Mesodermal cell (in vitro differentiated cells): ENCODE measurements at regions not wholly inside any gene's neighbourhood (a gene's known extent, or its start where the extent isn't known, plus 50 kb on each side); places are given as distances from the start of the nearest gene placed in this dataset.

ENCODE experiments used
- H3K27ac ChIP-seq: 2 replicates; pipeline ENCODE4 v1.7.0; 2013; ENCODE audit warnings: mild to moderate bottlenecking, low read depth, low read length, moderate library complexity; ENCODE audit not compliant: severe bottlenecking
- H3K36me3 ChIP-seq: 2 replicates; pipeline ENCODE4 v1.7.1; 2013; ENCODE audit warnings: mild to moderate bottlenecking, low read length, moderate library complexity; ENCODE audit not compliant: control insufficient read depth, insufficient read depth
- H3K4me1 ChIP-seq: one replicate; pipeline ENCODE4 v1.7.1; 2013; ENCODE audit warnings: mild to moderate bottlenecking, low read length; ENCODE audit not compliant: insufficient read depth, control insufficient read depth, poor library complexity, severe bottlenecking
- H3K4me3 ChIP-seq: 2 replicates; pipeline ENCODE4 v1.7.0; 2013; ENCODE audit warnings: low read length, control low read depth, mild to moderate bottlenecking; ENCODE audit not compliant: insufficient read depth, poor library complexity, severe bottlenecking; ENCODE audit errors: extremely low read depth
- H3K9me3 ChIP-seq: 2 replicates; pipeline ENCODE4 v1.7.1; 2013; ENCODE audit warnings: mild to moderate bottlenecking, low read length, moderate library complexity; ENCODE audit not compliant: control insufficient read depth
- WGBS, 2 experiments: methylation state at CpG; one replicate each; pipeline ENCODE4 v1.1.5; 2013; ENCODE audit warnings: missing lambda C conversion rate in 2 of 2; ENCODE audit not compliant: insufficient coverage in 2 of 2; 5-methylcytosine and 5-hydroxymethylcytosine counted together

DNA sequence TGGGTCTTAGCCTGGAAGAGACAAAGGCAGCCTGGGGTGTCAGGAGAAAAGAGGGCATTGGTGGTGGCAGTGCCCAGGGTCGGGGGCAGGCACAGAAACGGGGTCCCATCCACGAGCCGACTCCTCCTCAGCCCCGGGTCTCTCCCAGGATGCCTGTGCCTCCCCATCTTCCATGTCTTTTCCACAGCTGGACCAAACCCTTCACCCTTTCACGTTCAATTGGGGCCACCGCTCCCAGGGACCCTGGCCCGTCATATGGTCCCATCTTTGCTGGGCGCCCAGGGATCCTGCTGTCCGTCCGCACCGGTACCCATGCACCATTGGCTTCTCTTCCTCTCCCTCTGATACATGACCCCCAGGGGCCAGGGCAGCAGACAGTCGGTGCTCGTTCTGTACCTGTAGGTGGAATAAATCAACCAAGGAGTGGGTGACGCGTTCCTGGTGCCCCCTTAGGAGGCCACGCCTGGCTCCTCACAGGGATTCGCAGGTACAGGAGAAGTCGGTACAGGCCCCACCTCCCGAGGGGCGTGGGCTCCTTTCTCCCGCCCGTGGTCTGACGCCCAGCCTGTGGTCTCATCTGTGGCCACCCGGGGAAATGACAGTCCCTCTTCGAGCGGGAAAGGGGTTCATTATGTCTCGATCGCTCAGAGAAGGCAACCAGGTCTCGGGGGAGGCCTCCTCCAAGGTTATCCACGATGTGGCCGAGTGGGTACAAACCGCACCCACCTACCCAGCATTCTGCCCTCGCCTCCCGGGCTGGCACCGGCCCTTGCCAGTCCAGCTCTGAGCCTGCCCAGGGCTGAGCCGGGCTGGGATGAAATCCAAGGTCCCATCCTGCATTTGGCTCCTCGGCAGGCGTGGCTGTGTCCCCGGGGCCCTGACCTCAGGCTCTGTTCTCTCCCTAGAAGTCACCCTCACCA, 1493.6 kb downstream of the BRD1 start:
- no peaks in the 10 kb centered on the region for H3K4me1 ChIP-seq
- no peak overlapping the region for H3K4me3 ChIP-seq
- peaks cover 4% of the 10 kb centered on the region for H3K9me3 ChIP-seq
- no peak overlapping the region for H3K27ac ChIP-seq
- no peaks in the 10 kb centered on the region for H3K36me3 ChIP-seq
- 92 to 93% methylated on average over 33 to 37 of the region's 40 CpGs for WGBS, 2 experiments

DNA sequence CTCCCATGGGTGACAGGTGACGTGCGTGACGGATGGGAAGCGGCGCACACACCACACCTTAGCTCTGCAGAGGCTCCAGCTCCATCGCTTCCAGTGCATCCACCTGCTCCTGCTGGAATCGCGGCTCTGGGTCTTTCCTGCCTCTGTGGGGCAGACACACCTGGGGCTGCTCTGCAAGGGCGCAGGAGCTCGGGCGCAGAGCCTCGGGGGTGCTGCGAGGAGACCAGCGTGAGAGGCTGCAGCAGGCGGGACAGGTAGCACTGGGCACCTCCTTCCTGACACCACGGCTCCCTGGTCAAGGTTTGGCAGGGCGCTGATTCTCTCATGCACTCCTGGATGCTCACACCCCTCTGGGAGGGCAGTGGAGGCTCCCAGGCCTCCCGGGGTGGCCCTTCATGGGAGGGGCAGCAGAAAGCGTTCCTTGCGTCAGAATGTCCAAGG, 1494.3 kb downstream of the BRD1 start:
- WGBS, 2 experiments: 92 to 95% methylated on average over 18 of the region's 20 CpGs
- H3K4me1 ChIP-seq: no peaks in the 10 kb centered on the region
- peaks cover 4% of the 10 kb centered on the region for H3K9me3 ChIP-seq
- no peaks in the 10 kb centered on the region for H3K36me3 ChIP-seq
- H3K4me3 ChIP-seq: no peak overlapping the region
- H3K27ac ChIP-seq: no peak overlapping the region

- H3K9me3 ChIP-seq: peaks cover 4% of the 10 kb centered on the region
- no peak overlapping the region for H3K4me3 ChIP-seq
- H3K27ac ChIP-seq: no peak overlapping the region
- H3K36me3 ChIP-seq: no peaks in the 10 kb centered on the region
- no peaks in the 10 kb centered on the region for H3K4me1 ChIP-seq
- WGBS, 2 experiments: 89 to 90% methylated on average over 26 to 28 of the region's 32 CpGs
These were observed 1495.0 kb downstream of the BRD1 start for GRCh38 chr22:48332438-48333322.

DNA sequence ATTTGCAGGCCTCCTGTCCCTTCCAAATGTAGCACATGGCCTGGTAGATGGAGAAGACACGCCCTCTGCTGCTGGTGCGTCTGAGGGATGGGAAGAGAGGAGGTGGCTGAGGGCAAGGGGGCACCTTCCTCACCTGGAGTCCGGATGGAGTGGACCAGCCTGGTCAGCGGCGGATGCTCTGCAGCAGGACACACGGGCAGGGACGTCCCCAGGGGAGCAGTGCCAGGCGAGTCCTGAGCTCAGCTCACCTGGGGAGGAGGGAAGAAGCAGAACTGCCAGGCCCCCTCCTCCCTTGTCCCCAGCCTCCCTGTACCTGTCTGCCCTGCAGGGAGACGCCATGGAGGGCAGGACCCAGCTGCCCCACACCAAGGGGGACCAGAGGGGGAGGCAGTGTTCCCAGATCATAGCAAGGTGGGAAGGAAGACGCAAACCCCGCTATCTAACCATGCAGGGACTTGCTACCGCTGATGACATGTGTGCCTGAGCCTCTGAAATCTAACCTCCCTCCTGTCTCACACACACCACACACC, 1495.9 kb downstream of the BRD1 start:
- Histone ChIP-seq H3K9me3 (peaks cover 4% of the 10 kb centered on the region), H3K36me3 (no peaks in the 10 kb centered on the region), H3K27ac (no peak overlapping the region), H3K4me1 (no peaks in the 10 kb centered on the region), H3K4me3 (no peak overlapping the region)
- 87% methylated on average over 7 to 8 of the region's 12 CpGs for WGBS, 2 experiments

GRCh38 chr22:48331266-48331665, 1496.4 kb downstream of the BRD1 start:
- Histone ChIP-seq H3K4me1 (no peaks in the 10 kb centered on the region), H3K9me3 (peaks cover 4% of the 10 kb centered on the region)
- WGBS, 2 experiments: 93% methylated on average over 9 of the region's 9 CpGs

GRCh38 chr22:48327721-48328120, 1500.0 kb downstream of the BRD1 start:
- Histone ChIP-seq H3K27ac (no peak overlapping the region), H3K36me3 (no peaks in the 10 kb centered on the region), H3K4me3 (no peak overlapping the region), H3K4me1 (no peaks in the 10 kb centered on the region), H3K9me3 (peaks cover 4% of the 10 kb centered on the region)
- WGBS, 2 experiments: 84 to 93% methylated on average over 8 to 11 of the region's 11 CpGs

More at GRCh38 chr22:48331266-48331665, 1496.4 kb downstream of the BRD1 start:
- Histone ChIP-seq H3K4me3 (no peak overlapping the region), H3K27ac (no peak overlapping the region), H3K36me3 (no peaks in the 10 kb centered on the region)

DNA sequence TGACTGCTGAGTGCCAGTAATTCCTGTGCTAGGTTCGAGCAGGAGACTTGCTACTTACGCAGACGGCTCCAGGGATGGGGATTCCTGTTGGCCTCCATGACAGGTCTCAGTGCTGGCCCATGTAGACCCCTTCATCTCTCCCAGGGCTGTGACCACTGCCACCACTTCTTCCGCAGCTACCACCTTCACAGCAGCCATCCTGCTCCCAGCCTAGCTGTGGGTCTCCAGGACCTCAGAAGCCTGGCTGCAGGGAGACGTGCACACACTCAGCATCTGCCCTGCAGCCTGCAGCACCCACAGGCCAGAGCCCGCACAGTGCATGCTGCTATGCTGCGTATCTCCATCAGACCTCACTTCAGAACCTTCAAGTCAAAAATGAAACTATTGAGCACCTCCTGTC, 1503.9 kb downstream of the BRD1 start:
- Histone ChIP-seq H3K27ac (no peak overlapping the region), H3K36me3 (no peaks in the 10 kb centered on the region), H3K4me1 (no peaks in the 10 kb centered on the region), H3K9me3 (no peaks in the 10 kb centered on the region), H3K4me3 (no peak overlapping the region)
- WGBS, 2 experiments: 92 to 93% methylated on average over 5 to 7 of the region's 7 CpGs

DNA sequence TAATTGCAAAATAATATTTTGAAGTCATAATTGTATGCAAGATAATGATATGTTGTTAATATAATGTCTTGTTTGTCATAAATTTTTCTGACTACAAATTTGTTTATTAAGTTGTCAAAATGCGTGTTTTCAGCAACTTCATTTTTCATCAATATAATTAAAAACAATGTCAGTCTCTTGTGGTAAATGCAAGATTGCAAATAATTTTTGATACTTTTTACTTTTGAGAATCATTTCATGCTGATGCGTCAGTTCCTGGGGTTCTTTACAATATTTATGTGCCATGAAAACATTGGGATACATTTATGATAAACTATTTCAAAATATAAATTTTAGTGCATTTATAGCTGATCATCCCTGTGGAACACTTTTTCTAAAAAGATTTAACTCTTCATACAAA, 1504.8 kb downstream of the BRD1 start:
- no peak overlapping the region for H3K27ac ChIP-seq
- H3K4me3 ChIP-seq: no peak overlapping the region
- H3K36me3 ChIP-seq: no peaks in the 10 kb centered on the region
- H3K4me1 ChIP-seq: no peaks in the 10 kb centered on the region
- WGBS, 2 experiments: no CpG with 5 or more reads among the region's 2 CpGs
- no peaks in the 10 kb centered on the region for H3K9me3 ChIP-seq

GRCh38 chr22:48321986-48322545, 1505.6 kb downstream of the BRD1 start:
- Histone ChIP-seq H3K4me1 (no peaks in the 10 kb centered on the region), H3K9me3 (no peaks in the 10 kb centered on the region), H3K4me3 (no peak overlapping the region), H3K27ac (no peak overlapping the region), H3K36me3 (no peaks in the 10 kb centered on the region)
- 81 to 85% methylated on average over 7 to 8 of the region's 9 CpGs for WGBS, 2 experiments

- no peak overlapping the region for H3K27ac ChIP-seq
- no peaks in the 10 kb centered on the region for H3K4me1 ChIP-seq
- H3K36me3 ChIP-seq: no peaks in the 10 kb centered on the region
- no peak overlapping the region for H3K4me3 ChIP-seq
- H3K9me3 ChIP-seq: no peaks in the 10 kb centered on the region
- WGBS, 2 experiments: 58 to 72% methylated on average over 13 of the region's 18 CpGs
These were observed 1506.8 kb downstream of the BRD1 start for GRCh38 chr22:48320683-48321451.
